ENCODE measurements at regions not wholly inside any gene's neighbourhood (a gene's known extent, or its start where the extent isn't known, plus 50 kb on each side); places are given as distances from the start of the nearest gene placed in this dataset.

DNA sequence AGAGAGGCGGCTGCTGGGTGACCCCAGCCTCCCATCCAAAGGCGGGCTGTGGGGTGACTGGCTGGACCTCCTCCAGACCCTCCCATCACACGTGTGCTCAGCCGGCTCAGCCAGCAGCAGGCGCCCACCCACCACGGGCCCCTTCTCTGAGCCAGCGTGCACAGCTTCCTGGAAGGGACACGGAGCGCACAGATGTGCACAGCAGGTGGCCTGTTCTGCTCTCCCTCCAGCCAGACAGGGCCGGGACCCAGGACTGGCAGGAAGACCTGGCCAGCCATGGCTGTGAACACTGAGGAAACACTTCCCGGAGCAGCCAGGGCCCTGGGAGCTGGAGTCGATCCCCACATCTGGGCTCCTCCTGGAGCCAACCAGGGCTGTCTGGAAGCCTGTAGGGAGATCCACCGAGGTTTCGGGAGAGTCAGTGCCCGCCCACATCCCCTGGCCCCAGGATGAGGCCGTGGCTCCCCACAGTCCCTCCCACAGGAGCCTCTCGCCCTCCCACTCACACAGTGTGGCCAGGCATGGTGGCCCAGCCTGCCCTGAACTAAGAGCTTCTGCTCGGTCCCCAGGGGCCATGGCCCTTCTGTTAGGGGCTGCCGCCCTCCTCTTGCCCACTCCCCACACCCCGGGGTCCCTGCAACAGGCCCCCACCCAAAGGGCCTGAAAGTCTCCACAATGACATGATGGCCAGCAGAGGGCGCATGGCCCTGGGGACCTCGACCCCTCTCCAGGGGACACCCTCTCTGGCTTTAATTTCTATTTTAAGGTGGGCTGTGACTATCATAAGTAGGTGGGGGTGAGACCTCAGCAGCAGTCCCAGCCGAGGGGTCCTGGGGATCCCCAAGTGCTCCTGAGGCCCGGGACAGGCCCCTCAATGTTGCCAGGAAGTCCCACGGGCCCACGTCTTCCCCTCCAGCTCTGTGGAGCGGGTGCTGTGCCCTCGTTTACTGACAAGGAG is 90.6 kb upstream of the FGF3 start:
- Histone ChIP-seq H4K20me1 (ENCODE audit: insufficient read depth, low read length) (peaks cover 13% of the 10 kb centered on the region; the same call in 1 of the 2 replicates), H3K9ac (ENCODE audit: low read depth, low read length) (no peak overlapping the region), H3K9me3 (ENCODE audit: insufficient read depth, low read length, severe bottlenecking) (no peaks in the 10 kb centered on the region), H3K79me2 (ENCODE audit: insufficient read depth, low read length) (no peaks in the 10 kb centered on the region), H3K4me2 (ENCODE audit: insufficient read depth, low read length) (no peak overlapping the region), H3K36me3 (ENCODE audit: insufficient read depth, low read length) (no peaks in the 10 kb centered on the region), H3K27ac (ENCODE audit: low read length) (no peak overlapping the region), H3K4me3 (ENCODE audit: low read depth in 1 of 2, low read length in 2 of 2) (no peak overlapping the region), H3K4me1 (ENCODE audit: insufficient read depth, low read length) (no peaks in the 10 kb centered on the region), H3K27me3 (ENCODE audit: insufficient read depth, low read length, poor library complexity) (no peaks in the 10 kb centered on the region), H2AFZ (ENCODE audit: low read depth, low read length) (no peak overlapping the region)
- ATAC-seq (ENCODE audit: insufficient read depth, low read depth): 0 out of 3 replicates have a peak, but pooled peaks have one; percentile 52
- peak; percentile 18 for DNase-seq
- TF ChIP-seq, protein P1, sequence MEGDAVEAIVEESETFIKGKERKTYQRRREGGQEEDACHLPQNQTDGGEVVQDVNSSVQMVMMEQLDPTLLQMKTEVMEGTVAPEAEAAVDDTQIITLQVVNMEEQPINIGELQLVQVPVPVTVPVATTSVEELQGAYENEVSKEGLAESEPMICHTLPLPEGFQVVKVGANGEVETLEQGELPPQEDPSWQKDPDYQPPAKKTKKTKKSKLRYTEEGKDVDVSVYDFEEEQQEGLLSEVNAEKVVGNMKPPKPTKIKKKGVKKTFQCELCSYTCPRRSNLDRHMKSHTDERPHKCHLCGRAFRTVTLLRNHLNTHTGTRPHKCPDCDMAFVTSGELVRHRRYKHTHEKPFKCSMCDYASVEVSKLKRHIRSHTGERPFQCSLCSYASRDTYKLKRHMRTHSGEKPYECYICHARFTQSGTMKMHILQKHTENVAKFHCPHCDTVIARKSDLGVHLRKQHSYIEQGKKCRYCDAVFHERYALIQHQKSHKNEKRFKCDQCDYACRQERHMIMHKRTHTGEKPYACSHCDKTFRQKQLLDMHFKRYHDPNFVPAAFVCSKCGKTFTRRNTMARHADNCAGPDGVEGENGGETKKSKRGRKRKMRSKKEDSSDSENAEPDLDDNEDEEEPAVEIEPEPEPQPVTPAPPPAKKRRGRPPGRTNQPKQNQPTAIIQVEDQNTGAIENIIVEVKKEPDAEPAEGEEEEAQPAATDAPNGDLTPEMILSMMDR (IDR thresholded peaks at IDR 0.05; ENCODE audit: borderline replicate concordance, extremely low read depth, low read length, poor library complexity, severe bottlenecking): peak; percentile 68
- no peak for TF ChIP-seq EZH2 (IDR thresholded peaks at IDR 0.05; ENCODE audit: borderline replicate concordance, low read depth, low read length, severe bottlenecking)

DNA sequence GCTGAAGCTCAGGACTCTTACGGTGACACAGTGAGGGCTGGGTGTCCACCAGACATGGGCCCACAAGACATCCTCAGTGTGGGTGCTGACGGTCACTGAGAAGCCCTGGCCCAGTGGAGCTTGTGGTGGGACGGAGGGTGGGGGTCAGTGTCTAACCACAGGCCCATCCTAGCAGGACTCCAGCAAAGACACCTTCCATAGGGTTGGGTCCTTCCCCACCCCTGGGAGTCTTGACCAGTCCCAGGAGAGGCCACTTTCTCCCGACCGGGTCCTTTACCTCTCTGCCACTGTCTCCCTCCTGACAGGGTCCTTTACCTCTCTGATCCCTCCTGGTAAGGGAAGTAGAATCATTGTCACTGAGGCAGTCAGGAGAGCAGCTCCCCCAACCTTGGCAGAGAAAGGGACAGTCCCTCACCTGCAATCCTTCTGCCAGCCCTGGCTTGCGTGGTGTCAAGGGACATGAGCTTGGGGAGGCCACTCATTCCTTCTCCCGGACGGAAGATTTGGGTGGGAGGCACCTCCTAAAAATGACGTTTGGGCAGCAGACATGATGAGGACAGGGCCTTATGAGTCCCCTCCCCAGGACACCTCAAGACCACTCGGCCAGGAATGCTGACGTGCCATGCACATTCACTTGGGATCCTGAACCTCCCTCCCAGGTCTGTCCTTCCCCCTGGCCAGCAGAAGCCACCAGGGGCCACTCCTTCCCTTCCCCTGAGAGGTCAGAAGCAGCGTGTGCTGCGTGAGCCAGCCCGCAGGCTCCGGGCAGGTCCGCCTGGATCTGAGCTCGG is 91.5 kb upstream of the FGF3 start:
- Histone ChIP-seq H4K20me1 (ENCODE audit: insufficient read depth, low read length) (peaks cover 13% of the 10 kb centered on the region; the same call in 1 of the 2 replicates), H3K4me3 (ENCODE audit: low read depth in 1 of 2, low read length in 2 of 2) (no peak overlapping the region), H3K9ac (ENCODE audit: low read depth, low read length) (no peak overlapping the region), H3K36me3 (ENCODE audit: insufficient read depth, low read length) (no peaks in the 10 kb centered on the region), H3K9me3 (ENCODE audit: insufficient read depth, low read length, severe bottlenecking) (no peaks in the 10 kb centered on the region), H3K4me2 (ENCODE audit: insufficient read depth, low read length) (no peak overlapping the region), H3K79me2 (ENCODE audit: insufficient read depth, low read length) (no peaks in the 10 kb centered on the region), H2AFZ (ENCODE audit: low read depth, low read length) (no peak overlapping the region), H3K4me1 (ENCODE audit: insufficient read depth, low read length) (no peaks in the 10 kb centered on the region), H3K27ac (ENCODE audit: low read length) (no peak overlapping the region), H3K27me3 (ENCODE audit: insufficient read depth, low read length, poor library complexity) (no peaks in the 10 kb centered on the region)
- DNase-seq (no peak), ATAC-seq (ENCODE audit: insufficient read depth, low read depth) (no peak)
- TF ChIP-seq, protein P1 (IDR thresholded peaks at IDR 0.05; ENCODE audit: borderline replicate concordance, extremely low read depth, low read length, poor library complexity, severe bottlenecking): no peak
- TF ChIP-seq EZH2 (IDR thresholded peaks at IDR 0.05; ENCODE audit: borderline replicate concordance, low read depth, low read length, severe bottlenecking): no peak

DNA sequence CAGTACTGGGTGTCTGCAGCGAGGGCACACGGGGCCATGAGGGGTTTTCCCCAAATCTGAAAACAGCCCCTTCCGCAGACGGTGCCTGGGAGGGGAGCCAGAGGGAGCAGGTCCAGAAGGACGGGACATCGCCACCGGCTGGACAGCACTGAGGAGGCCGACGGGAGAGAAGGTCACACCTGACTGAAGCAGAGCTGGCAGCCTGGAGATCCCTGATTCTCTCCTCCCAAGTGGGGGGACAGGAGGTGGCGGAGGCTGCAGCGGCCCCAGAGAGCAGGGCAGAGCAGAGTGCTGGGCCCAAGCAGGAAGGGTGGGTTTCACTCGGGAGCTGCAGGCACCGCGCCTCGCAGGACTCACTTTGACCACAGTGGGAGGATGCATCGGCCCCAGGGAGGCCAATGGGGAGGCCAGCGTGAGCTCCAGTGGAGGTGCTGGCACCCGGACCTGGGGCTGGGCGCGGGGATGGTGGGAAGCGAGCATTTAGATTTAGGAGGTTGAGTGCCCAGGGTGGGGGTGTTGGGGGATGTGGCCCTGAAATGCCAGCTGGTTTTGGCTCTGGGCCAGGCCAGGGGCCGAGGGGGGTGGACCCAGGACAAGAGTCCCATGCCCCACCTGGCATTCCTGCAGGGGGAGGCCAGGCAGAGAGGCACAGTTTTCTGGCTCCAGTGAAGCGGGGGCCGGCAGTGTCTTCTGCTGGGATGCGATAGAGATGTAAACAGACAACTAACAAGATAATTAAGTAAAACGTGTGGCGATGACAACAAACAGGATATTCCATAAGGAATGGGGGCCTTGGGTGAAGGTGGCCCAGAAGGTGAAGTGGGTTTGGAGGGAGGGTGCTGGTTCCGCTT is 92.3 kb upstream of the FGF3 start:
- DNase-seq (no peak), ATAC-seq (ENCODE audit: insufficient read depth, low read depth) (no peak)
- Histone ChIP-seq H3K9me3 (ENCODE audit: insufficient read depth, low read length, severe bottlenecking) (no peaks in the 10 kb centered on the region), H3K4me2 (ENCODE audit: insufficient read depth, low read length) (no peak overlapping the region), H3K4me3 (ENCODE audit: low read depth in 1 of 2, low read length in 2 of 2) (no peak overlapping the region), H3K27me3 (ENCODE audit: insufficient read depth, low read length, poor library complexity) (no peaks in the 10 kb centered on the region), H3K27ac (ENCODE audit: low read length) (no peak overlapping the region), H3K79me2 (ENCODE audit: insufficient read depth, low read length) (no peaks in the 10 kb centered on the region), H4K20me1 (ENCODE audit: insufficient read depth, low read length) (peaks cover 13% of the 10 kb centered on the region; the same call in 1 of the 2 replicates), H2AFZ (ENCODE audit: low read depth, low read length) (no peak overlapping the region), H3K36me3 (ENCODE audit: insufficient read depth, low read length) (no peaks in the 10 kb centered on the region), H3K4me1 (ENCODE audit: insufficient read depth, low read length) (no peaks in the 10 kb centered on the region), H3K9ac (ENCODE audit: low read depth, low read length) (no peak overlapping the region)
- no peak for TF ChIP-seq EZH2 (IDR thresholded peaks at IDR 0.05; ENCODE audit: borderline replicate concordance, low read depth, low read length, severe bottlenecking)
- TF ChIP-seq, protein P1 (IDR thresholded peaks at IDR 0.05; ENCODE audit: borderline replicate concordance, extremely low read depth, low read length, poor library complexity, severe bottlenecking): no peak

Measured in DND-41 (cell line).